Gastroesophageal sphincter (tissue), 4 donors: ENCODE measurements at regions not wholly inside any gene's neighbourhood (a gene's known extent, or its start where the extent isn't known, plus 50 kb on each side); places are given as distances from the start of the nearest gene placed in this dataset.
"Not testable (repeated sequence)": the region's sequence is repeated elsewhere in the genome, so short reads cannot be mapped to it uniquely, and the experiment has no call there.

Experiments used
- ATAC-seq: fragments of 150-250 bp; one replicate; pipeline ENCODE4 v1.9.1; 2016; ENCODE audit warnings: mild to moderate bottlenecking, moderate library complexity
- H3K27ac ChIP-seq, 4 donors: fragments of 200-600 bp; sonication (generic) in 3 of 4; 1 replicate in 3 of 4; 2 replicates in 1 of 4; pipeline ENCODE4 v1.5.1; 2016 to 2019
- H3K27me3 ChIP-seq: fragments of 200-600 bp; sonication (generic); one replicate; pipeline ENCODE4 v1.5.1; 2019
- H3K36me3 ChIP-seq, 2 donors: fragments of 200-600 bp; sonication (generic); one replicate each; pipeline ENCODE4 v1.5.1; 2019; ENCODE audit warnings: control low read depth in 1 of 2
- H3K4me1 ChIP-seq, 3 donors: fragments of 200-600 bp; sonication (generic); 1 replicate in 2 of 3; 2 replicates in 1 of 3; pipeline ENCODE4 v1.5.1; 2016 to 2019; ENCODE audit warnings: control low read depth in 2 of 3
- H3K4me3 ChIP-seq, 2 donors: fragments of 200-600 bp; sonication (generic); one replicate each; pipeline ENCODE4 v1.5.1; 2019; ENCODE audit warnings: mild to moderate bottlenecking in 1 of 2, moderate library complexity in 1 of 2
- H3K9me3 ChIP-seq, 3 donors: fragments of 200-600 bp; sonication (generic); one replicate each; pipeline ENCODE4 v1.5.1; 2017 to 2019; ENCODE audit warnings: control low read depth in 2 of 3
- CTCF ChIP-seq, 4 experiments: fragments of 200-600 bp in 2 of 4; fragments of 450-650 bp in 2 of 4; sonication (generic) in 1 of 4; IDR thresholded peaks; one replicate each; pipeline ENCODE4 v1.5.1; 2017 to 2019; ENCODE audit warnings: antibody characterized with exemption in 4 of 4, mild to moderate bottlenecking in 2 of 4, moderate library complexity in 2 of 4
- EP300 ChIP-seq: sonication (generic); formaldehyde crosslinking; IDR thresholded peaks from one replicate; pipeline ENCODE4 v1.6.1; 2017; ENCODE audit warnings: antibody characterized with exemption, mild to moderate bottlenecking
- POLR2A ChIP-seq, 2 donors: fragments of 450-650 bp; IDR thresholded peaks; one replicate each; pipeline ENCODE4 v1.6.1; 2017; ENCODE audit warnings: antibody characterized with exemption in 2 of 2, mild to moderate bottlenecking in 2 of 2, moderate library complexity in 1 of 2
- POLR2AphosphoS5 ChIP-seq: sonication (generic); formaldehyde crosslinking; IDR thresholded peaks from one replicate; pipeline ENCODE4 v1.6.1; 2017; ENCODE audit warnings: antibody characterized with exemption
- WGBS, 2 donors: methylation state at CpG; one replicate each; pipeline ENCODE4 v1.1.5; 2018; ENCODE audit warnings: low coverage in 1 of 2; 5-methylcytosine and 5-hydroxymethylcytosine counted together

- Histone ChIP-seq H3K4me1 (peaks cover 0 to 12% (median 0%) of the 10 kb centered on the region in 3 donors), H3K27ac (no peak overlapping the region)
Observed at GRCh38 chr11:27230192-27230572, 132.8 kb downstream of the CCDC34 start.

GRCh38 chr11:27229511-27230191 lies 133.4 kb downstream of the CCDC34 start:
- WGBS, 2 donors = 17 to 42% methylated on average over 1 to 2 of the region's 2 CpGs
- no peaks in the 10 kb centered on the region for H3K36me3 ChIP-seq
- ATAC-seq = no peak
- no peak for TF ChIP-seq CTCF (IDR thresholded peaks at IDR 0.05)
- TF ChIP-seq POLR2AphosphoS5 = no peak
- TF ChIP-seq EP300 = no peak
- no peak for TF ChIP-seq POLR2A (IDR thresholded peaks at IDR 0.05)
- H3K9me3 ChIP-seq = no peaks in the 10 kb centered on the region
- no peaks in the 10 kb centered on the region for H3K27me3 ChIP-seq
- H3K27ac ChIP-seq = no peak overlapping the region
- no peak overlapping the region for H3K4me3 ChIP-seq
- H3K4me1 ChIP-seq = peaks cover 0 to 12% (median 0%) of the 10 kb centered on the region in 3 donors

More at GRCh38 chr11:27230192-27230572, 132.8 kb downstream of the CCDC34 start:
- Histone ChIP-seq H3K27me3 (no peaks in the 10 kb centered on the region), H3K4me3 (no peak overlapping the region), H3K36me3 (no peaks in the 10 kb centered on the region), H3K9me3 (no peaks in the 10 kb centered on the region)
- TF ChIP-seq POLR2AphosphoS5 = no peak
- no peak for TF ChIP-seq CTCF (IDR thresholded peaks at IDR 0.05)
- TF ChIP-seq EP300 = no peak
- no peak for TF ChIP-seq POLR2A (IDR thresholded peaks at IDR 0.05)
- no peak for ATAC-seq
- WGBS, 2 donors = 85 to 86% methylated on average over 1 of the region's 1 CpG

DNA sequence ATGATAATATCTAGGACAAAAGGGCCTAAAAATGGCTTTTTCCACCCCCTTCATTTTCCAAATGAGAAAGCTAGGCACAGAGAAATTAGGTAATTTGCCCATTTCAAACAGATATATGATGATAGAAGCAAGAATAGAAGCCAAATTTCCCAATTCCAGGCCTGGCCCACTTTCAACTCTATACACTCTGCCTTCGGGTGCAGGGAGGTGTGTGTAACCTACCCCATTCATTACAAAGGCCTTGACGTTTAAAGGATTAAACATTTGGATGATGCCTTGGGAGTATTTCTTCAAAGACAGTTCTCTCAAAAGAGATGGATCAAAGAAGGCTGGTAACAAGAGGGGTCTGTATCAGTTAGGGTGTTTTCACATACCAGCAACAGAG lies 134.1 kb downstream of the CCDC34 start:
- H3K4me1 ChIP-seq = peaks cover 0 to 12% (median 0%) of the 10 kb centered on the region in 3 donors
- no peaks in the 10 kb centered on the region for H3K36me3 ChIP-seq
- no peak overlapping the region for H3K27ac ChIP-seq
- H3K4me3 ChIP-seq = no peak overlapping the region
- H3K9me3 ChIP-seq = no peaks in the 10 kb centered on the region
- no peak for ATAC-seq
- 83% methylated on average over 1 of the region's 2 CpGs; no CpG with 5 or more reads in 1 of the 2 donors for WGBS, 2 donors
- no peak for TF ChIP-seq POLR2AphosphoS5
- no peak for TF ChIP-seq POLR2A (IDR thresholded peaks at IDR 0.05)
- TF ChIP-seq EP300 = no peak
- no peak for TF ChIP-seq CTCF (IDR thresholded peaks at IDR 0.05)
- H3K27me3 ChIP-seq = no peaks in the 10 kb centered on the region

DNA sequence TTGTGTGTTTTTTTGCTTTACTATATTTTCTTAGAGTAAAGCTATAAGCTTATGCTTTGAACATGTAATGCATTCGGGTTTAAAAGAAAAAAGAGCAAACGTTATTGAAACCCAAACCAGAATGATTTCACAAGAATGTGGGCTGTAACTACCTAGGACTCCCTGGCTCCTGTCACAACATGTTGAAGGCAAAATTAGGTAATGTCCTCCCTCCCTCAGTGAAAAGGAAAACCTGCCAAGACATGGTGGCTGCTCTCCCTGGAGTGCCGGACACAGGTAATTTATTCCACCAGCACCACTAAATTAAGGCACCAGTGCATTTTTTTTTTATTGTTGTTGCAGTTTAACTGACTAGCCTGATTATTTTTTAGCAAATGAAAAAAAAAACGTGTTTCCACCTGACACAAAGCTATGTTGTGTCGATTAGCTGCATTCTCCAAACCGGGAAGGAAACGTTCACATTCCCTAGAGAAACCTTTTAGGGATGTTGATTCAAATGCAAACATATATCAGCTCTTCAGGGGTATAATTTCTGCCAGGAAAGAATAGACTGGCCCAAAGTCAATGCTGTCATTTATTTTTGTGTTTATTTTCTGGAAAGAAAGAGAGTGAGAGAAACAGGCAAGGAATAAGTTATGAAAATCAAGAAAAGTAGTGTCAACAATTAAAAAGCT lies 134.6 kb downstream of the CCDC34 start:
- TF ChIP-seq POLR2A (IDR thresholded peaks at IDR 0.05) (no peak), POLR2AphosphoS5 (no peak), CTCF (IDR thresholded peaks at IDR 0.05) (no peak), EP300 (no peak)
- Histone ChIP-seq H3K36me3 (no peaks in the 10 kb centered on the region), H3K27ac (no peak overlapping the region), H3K4me3 (no peak overlapping the region), H3K9me3 (no peaks in the 10 kb centered on the region), H3K4me1 (peaks cover 0 to 12% (median 0%) of the 10 kb centered on the region in 3 donors), H3K27me3 (no peaks in the 10 kb centered on the region)
- 61 to 62% methylated on average over 7 of the region's 7 CpGs for WGBS, 2 donors
- no peak for ATAC-seq

GRCh38 chr11:27227736-27228135 lies 135.3 kb downstream of the CCDC34 start:
- Histone ChIP-seq H3K9me3 (no peaks in the 10 kb centered on the region), H3K4me1 (peaks cover 0 to 12% (median 0%) of the 10 kb centered on the region in 3 donors), H3K36me3 (no peaks in the 10 kb centered on the region), H3K27me3 (no peaks in the 10 kb centered on the region), H3K4me3 (no peak overlapping the region), H3K27ac (no peak overlapping the region)
- ATAC-seq = no peak
- WGBS, 2 donors = 34 to 56% methylated on average over 5 of the region's 5 CpGs
- no peak for TF ChIP-seq POLR2AphosphoS5
- no peak for TF ChIP-seq POLR2A (IDR thresholded peaks at IDR 0.05)
- TF ChIP-seq CTCF (IDR thresholded peaks at IDR 0.05) = no peak
- TF ChIP-seq EP300 = no peak

GRCh38 chr11:27219487-27220039 lies 143.5 kb downstream of the CCDC34 start:
- not testable (repeated sequence) for H3K36me3 ChIP-seq, H3K27ac ChIP-seq, H3K9me3 ChIP-seq, H3K27me3 ChIP-seq, ATAC-seq, H3K4me3 ChIP-seq
- peaks cover 0 to 30% (median 17%) of the 10 kb centered on the region in 3 donors for H3K4me1 ChIP-seq
- WGBS, 2 donors = no CpG with 5 or more reads among the region's 24 CpGs
